HCT116 (cell line): ENCODE measurements at regions not wholly inside any gene's neighbourhood (a gene's known extent, or its start where the extent isn't known, plus 50 kb on each side); places are given as distances from the start of the nearest gene placed in this dataset.

Experiments
- ATAC-seq: fragments of 200-7000 bp; cut with Tn5 transposase; 2 replicates; pipeline ENCODE4 v1.9.1; 2020; ENCODE audit warnings: mild to moderate bottlenecking, moderate library complexity
- BruUV-seq: library from RNA; stranded (reverse); fragments of 400-500 nt; replicated peaks from 2 replicates; lab custom pipeline; 2021; lab: Mats Ljungman, UMichigan
- CTCF ChIA-PET: fragments of 300-600 bp; sonication (Branson Sonifier 250); formaldehyde crosslinking; loops from one replicate; lab custom pipeline; 2021; ENCODE audit warnings: antibody characterized with exemption; lab: Charles Lee
- POLR2A ChIA-PET: fragments of 300-600, 350-600 bp; sonication (Branson Sonifier 250); formaldehyde crosslinking; loops from one replicate; lab custom pipeline; 2021; ENCODE audit warnings: antibody characterized with exemption; lab: Charles Lee
- RAD21 ChIA-PET, 2 experiments: fragments of 300-600 bp; sonication (Branson Sonifier 250); formaldehyde crosslinking; loops; one replicate each; lab custom pipeline; 2023; ENCODE audit warnings: low total read pairs in 2 of 2; ENCODE audit not compliant: uncharacterized antibody in 2 of 2, unreplicated experiment in 2 of 2, low non-redundant PET in 1 of 2; lab: Charles Lee
- DNase-seq: peaks from one replicate; pipeline ENCODE4 v3.0.0-alpha.2; 2010; ENCODE audit warnings: low read depth, low spot score
- H2AFZ ChIP-seq: fragments of 200-600 bp; shearing (Covaris generic), sonication (generic); 2 replicates; pipeline ENCODE4 v1.6.1; 2017; ENCODE audit warnings: low read depth, mixed run types, mixed read lengths, antibody characterized with exemption, low read length; ENCODE audit not compliant: poor library complexity, severe bottlenecking
- H3K27ac ChIP-seq: 2 replicates; pipeline ENCODE4 v1.5.1; 2012; ENCODE audit warnings: low read depth, low read length
- H3K27me3 ChIP-seq: fragments of 200-600 bp; sonication (generic); 2 replicates; pipeline ENCODE4 v1.6.1; 2016; ENCODE audit warnings: mixed run types, low read length, mixed read lengths; ENCODE audit not compliant: insufficient read depth
- H3K36me3 ChIP-seq, 2 experiments: fragments of 200-500 bp in 1 of 2; fragments of 200-600 bp in 1 of 2; sonication (Bioruptor generic) in 1 of 2; sonication (generic) in 1 of 2; 2 replicates each; pipeline versions ENCODE4 v1.5.1 to v1.6.1; 2014 to 2016; ENCODE audit warnings: low read length in 2 of 2, inconsistent platforms in 1 of 2, mixed read lengths in 1 of 2, mixed run types in 1 of 2; ENCODE audit not compliant: insufficient read depth in 2 of 2, control insufficient read depth in 1 of 2
- H3K4me1 ChIP-seq, 2 experiments: fragments of 200-600 bp in 1 of 2; sonication (generic) in 1 of 2; 2 replicates each; pipeline versions ENCODE4 v1.5.1 to v1.6.1; 2012 to 2017; ENCODE audit warnings: low read length in 2 of 2, inconsistent platforms in 1 of 2, mild to moderate bottlenecking in 1 of 2, mixed read lengths in 1 of 2, mixed run types in 1 of 2, moderate library complexity in 1 of 2; ENCODE audit not compliant: insufficient read depth in 2 of 2, control insufficient read depth in 1 of 2
- H3K4me2 ChIP-seq: fragments of 200-600 bp; sonication (generic); 2 replicates; pipeline ENCODE4 v1.6.1; 2017; ENCODE audit warnings: mixed run types, low read length, mixed read lengths
- H3K4me3 ChIP-seq, 2 experiments: fragments of 200-600 bp in 1 of 2; sonication (generic) in 1 of 2; replicated peaks in 1 of 2; 2 replicates each; pipeline ENCODE4 v1.5.1; 2011 to 2016; ENCODE audit warnings: low read length in 2 of 2, control low read depth in 1 of 2, low read depth in 1 of 2, mild to moderate bottlenecking in 1 of 2, mixed read lengths in 1 of 2, mixed run types in 1 of 2
- H3K79me2 ChIP-seq: fragments of 200-600 bp; sonication (generic); 2 replicates; pipeline ENCODE4 v1.6.1; 2017; ENCODE audit warnings: mild to moderate bottlenecking, mixed run types, low read length, moderate library complexity, mixed read lengths; ENCODE audit not compliant: insufficient read depth
- H3K9ac ChIP-seq: fragments of 200-600 bp; sonication (generic); 2 replicates; pipeline ENCODE4 v1.6.1; 2016; ENCODE audit warnings: low read length, mixed read lengths
- H3K9me2 ChIP-seq: fragments of 200-600 bp; sonication (generic), shearing (Covaris generic); 2 replicates; pipeline ENCODE4 v1.6.1; 2017; ENCODE audit warnings: mixed run types, mild to moderate bottlenecking, moderate library complexity; ENCODE audit not compliant: insufficient read depth
- H3K9me3 ChIP-seq, 2 experiments: fragments of 200-500 bp in 1 of 2; fragments of 200-600 bp in 1 of 2; sonication (Bioruptor generic) in 1 of 2; sonication (generic) in 1 of 2; 2 replicates each; pipeline ENCODE4 v1.6.1; 2014 to 2017; ENCODE audit warnings: low read length in 2 of 2, mixed read lengths in 2 of 2, inconsistent platforms in 1 of 2, low read depth in 1 of 2, mild to moderate bottlenecking in 1 of 2, mixed run types in 1 of 2, moderate library complexity in 1 of 2; ENCODE audit not compliant: control insufficient read depth in 1 of 2, insufficient read depth in 1 of 2
- H4K20me1 ChIP-seq: fragments of 200-600 bp; sonication (generic), shearing (Covaris generic); 2 replicates; pipeline ENCODE4 v1.6.1; 2017; ENCODE audit warnings: mixed run types, mild to moderate bottlenecking, moderate library complexity; ENCODE audit not compliant: insufficient read depth
- ATF3 ChIP-seq: IDR thresholded peaks from 2 replicates; pipeline ENCODE4 v1.6.1; 2012
- CEBPB ChIP-seq: IDR thresholded peaks from 2 replicates; pipeline ENCODE4 v1.6.1; 2012; ENCODE audit warnings: low read depth
- EGR1 ChIP-seq: IDR thresholded peaks from 2 replicates; pipeline ENCODE4 v1.6.1; 2012; ENCODE audit warnings: low read depth
- ELF1 ChIP-seq: IDR thresholded peaks from 2 replicates; pipeline ENCODE4 v1.6.1; 2012; ENCODE audit warnings: low read depth, borderline replicate concordance
- EZH2 ChIP-seq: fragments of 200-600 bp; sonication (generic); IDR thresholded peaks from 2 replicates; pipeline ENCODE4 v1.6.1; 2017; ENCODE audit warnings: antibody characterized with exemption, mixed run types
- EZH2phosphoT487 ChIP-seq: fragments of 200-600 bp; IDR thresholded peaks from 2 replicates; pipeline ENCODE4 v1.6.1; 2018; ENCODE audit warnings: antibody characterized with exemption, borderline replicate concordance
- JUND ChIP-seq: IDR thresholded peaks from 2 replicates; pipeline ENCODE4 v1.6.1; 2012
- POLR2A ChIP-seq: IDR thresholded peaks from 2 replicates; pipeline ENCODE4 v1.7.0; 2011; ENCODE audit warnings: borderline replicate concordance; ENCODE audit not compliant: insufficient read depth, insufficient read length; ENCODE audit errors: extremely low read depth
- RAD21 ChIP-seq: IDR thresholded peaks from 2 replicates; pipeline ENCODE4 v1.6.1; 2012; ENCODE audit warnings: low read depth, mild to moderate bottlenecking
- SIN3A ChIP-seq: IDR thresholded peaks from 2 replicates; pipeline ENCODE4 v1.6.1; 2012; ENCODE audit warnings: low read depth
- SP1 ChIP-seq: IDR thresholded peaks from 2 replicates; pipeline ENCODE4 v1.6.1; 2012; ENCODE audit warnings: low read depth
- ZBTB33 ChIP-seq: IDR thresholded peaks from 2 replicates; pipeline ENCODE4 v1.6.1; 2011; ENCODE audit warnings: mild to moderate bottlenecking, low read length, moderate library complexity; ENCODE audit not compliant: insufficient replicate concordance; ENCODE audit errors: extremely low read depth
- ZNF274 ChIP-seq: fragments of 200-500 bp; sonication (Bioruptor generic); IDR thresholded peaks from 2 replicates; pipeline ENCODE4 v1.6.1; 2014; ENCODE audit warnings: mild to moderate bottlenecking, low read depth, low read length, inconsistent platforms
- intact Hi-C: fragments of 100-400 bp; cut with micrococcal nuclease; formaldehyde crosslinking; loops from 2 replicates; pipeline ENCODE4 v1.10.0; 2022

- H3K36me3 ChIP-seq, result no peaks in the 10 kb centered on the region
- peaks cover 0 to 3% of the 10 kb centered on the region in 2 experiments; a peak in 2 of 4 replicates for H3K9me3 ChIP-seq
- ChIA-PET CTCF (no interaction called here), POLR2A (no interaction called here), RAD21 (no interaction called here)
- H3K4me1 ChIP-seq, result no peaks in the 10 kb centered on the region
- no peak overlapping the region for H3K27ac ChIP-seq
- ATAC-seq (no peak), DNase-seq (no peak)
- no TSS peak for BruUV-seq
- H3K4me2 ChIP-seq, result no peak overlapping the region
- H3K27me3 ChIP-seq, result no peaks in the 10 kb centered on the region
- no peak overlapping the region for H2AFZ ChIP-seq
- no peaks in the 10 kb centered on the region; the same call in 1 of the 2 replicates for H4K20me1 ChIP-seq
- H3K4me3 ChIP-seq, result no peak overlapping the region
- intact Hi-C loops, result no loop called here
- no peaks in the 10 kb centered on the region for H3K79me2 ChIP-seq
- no peaks in the 10 kb centered on the region for H3K9me2 ChIP-seq
- no peak overlapping the region for H3K9ac ChIP-seq
- TF ChIP-seq ELF1 (no peak), EZH2phosphoT487 (no peak), SP1 (no peak), EZH2 (no peak), ATF3 (no peak), EGR1 (no peak), CEBPB (no peak), SIN3A (no peak), POLR2A (no peak), RAD21 (no peak), JUND (no peak), ZBTB33 (no peak), ZNF274 (no peak)
These were observed 304.6 kb upstream of the NRG3 start for GRCh38 chr10:81570349-81570748.
